ENCODE measurements at regions not wholly inside any gene's neighbourhood (a gene's known extent, or its start where the extent isn't known, plus 50 kb on each side); places are given as distances from the start of the nearest gene placed in this dataset.

DNA sequence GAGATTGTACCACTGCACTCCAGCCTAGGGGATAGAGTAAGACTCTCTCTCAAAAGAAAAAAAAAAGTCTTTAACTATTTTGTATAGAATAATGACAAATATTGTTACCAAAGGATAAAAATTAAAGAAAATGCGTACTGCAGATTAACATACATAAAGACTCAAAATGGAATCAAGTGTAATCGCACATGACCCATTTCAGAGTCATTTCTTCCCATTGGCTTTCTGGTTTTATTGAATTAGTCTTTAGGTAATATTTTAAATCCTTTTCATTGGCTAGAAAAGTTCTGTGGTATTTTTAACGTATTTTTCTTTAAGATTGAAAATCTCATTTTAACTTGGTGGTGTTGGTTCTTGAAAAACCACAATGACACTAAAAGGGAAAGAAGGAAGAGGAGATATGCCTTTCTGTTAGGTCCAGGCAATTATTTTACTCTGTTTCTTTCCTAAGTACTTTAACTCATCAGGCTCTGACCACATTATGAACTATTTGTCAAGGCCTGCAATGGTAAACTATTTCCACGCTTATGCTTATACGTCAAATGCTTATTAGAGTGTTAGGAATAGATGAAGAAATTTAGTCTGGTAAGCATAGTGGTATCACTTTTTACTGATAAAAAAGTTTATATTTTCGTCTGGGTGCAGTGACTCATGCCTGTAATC lies 52.3 kb downstream of the PLEKHG1 start:
- TF ChIP-seq, protein P1, sequence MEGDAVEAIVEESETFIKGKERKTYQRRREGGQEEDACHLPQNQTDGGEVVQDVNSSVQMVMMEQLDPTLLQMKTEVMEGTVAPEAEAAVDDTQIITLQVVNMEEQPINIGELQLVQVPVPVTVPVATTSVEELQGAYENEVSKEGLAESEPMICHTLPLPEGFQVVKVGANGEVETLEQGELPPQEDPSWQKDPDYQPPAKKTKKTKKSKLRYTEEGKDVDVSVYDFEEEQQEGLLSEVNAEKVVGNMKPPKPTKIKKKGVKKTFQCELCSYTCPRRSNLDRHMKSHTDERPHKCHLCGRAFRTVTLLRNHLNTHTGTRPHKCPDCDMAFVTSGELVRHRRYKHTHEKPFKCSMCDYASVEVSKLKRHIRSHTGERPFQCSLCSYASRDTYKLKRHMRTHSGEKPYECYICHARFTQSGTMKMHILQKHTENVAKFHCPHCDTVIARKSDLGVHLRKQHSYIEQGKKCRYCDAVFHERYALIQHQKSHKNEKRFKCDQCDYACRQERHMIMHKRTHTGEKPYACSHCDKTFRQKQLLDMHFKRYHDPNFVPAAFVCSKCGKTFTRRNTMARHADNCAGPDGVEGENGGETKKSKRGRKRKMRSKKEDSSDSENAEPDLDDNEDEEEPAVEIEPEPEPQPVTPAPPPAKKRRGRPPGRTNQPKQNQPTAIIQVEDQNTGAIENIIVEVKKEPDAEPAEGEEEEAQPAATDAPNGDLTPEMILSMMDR (IDR thresholded peaks at IDR 0.05; ENCODE audit: extremely low read depth, insufficient read depth, missing control alignments), result no peak
- in situ Hi-C loops (cut with MboI; ENCODE audit: low pct_unique_long_range_greater_than_20kb, low sequenced_read_pairs, unreplicated experiment), result no loop called here

GRCh38 chr6:150652848-150653613 lies 53.3 kb downstream of the PLEKHG1 start:
- DNase-seq (ENCODE audit: low spot score), result no peak
- TF ChIP-seq, protein P1 (IDR thresholded peaks at IDR 0.05; ENCODE audit: extremely low read depth, insufficient read depth, missing control alignments), result no peak
- in situ Hi-C loops (cut with MboI; ENCODE audit: low pct_unique_long_range_greater_than_20kb, low sequenced_read_pairs, unreplicated experiment), result no loop called here

More for the DNA sequence above, 52.3 kb downstream of the PLEKHG1 start:
- DNase-seq (ENCODE audit: low spot score), result no peak

DNA sequence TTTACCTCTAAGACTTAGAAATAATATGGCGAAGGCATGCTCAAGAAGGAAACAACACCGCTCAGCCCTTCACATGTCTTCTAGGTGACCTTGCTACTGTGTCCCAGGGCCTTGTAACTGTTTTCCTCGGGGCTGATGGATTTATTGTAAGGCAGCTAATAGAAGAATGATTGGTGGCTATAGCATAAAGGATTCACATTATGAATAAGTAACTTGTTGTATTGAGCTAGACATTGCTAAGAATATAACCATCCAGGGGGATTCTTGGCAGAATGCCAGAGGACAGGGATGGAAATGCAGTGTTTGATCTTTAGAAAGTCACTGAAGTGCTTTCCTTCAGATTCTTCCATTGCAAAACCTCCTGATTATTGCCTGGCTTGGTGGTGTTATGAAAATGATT lies 54.9 kb downstream of the PLEKHG1 start:
- in situ Hi-C loops (cut with MboI; ENCODE audit: low pct_unique_long_range_greater_than_20kb, low sequenced_read_pairs, unreplicated experiment), result no loop called here
- TF ChIP-seq, protein P1 (IDR thresholded peaks at IDR 0.05; ENCODE audit: extremely low read depth, insufficient read depth, missing control alignments), result no peak
- no peak for DNase-seq (ENCODE audit: low spot score)

DNA sequence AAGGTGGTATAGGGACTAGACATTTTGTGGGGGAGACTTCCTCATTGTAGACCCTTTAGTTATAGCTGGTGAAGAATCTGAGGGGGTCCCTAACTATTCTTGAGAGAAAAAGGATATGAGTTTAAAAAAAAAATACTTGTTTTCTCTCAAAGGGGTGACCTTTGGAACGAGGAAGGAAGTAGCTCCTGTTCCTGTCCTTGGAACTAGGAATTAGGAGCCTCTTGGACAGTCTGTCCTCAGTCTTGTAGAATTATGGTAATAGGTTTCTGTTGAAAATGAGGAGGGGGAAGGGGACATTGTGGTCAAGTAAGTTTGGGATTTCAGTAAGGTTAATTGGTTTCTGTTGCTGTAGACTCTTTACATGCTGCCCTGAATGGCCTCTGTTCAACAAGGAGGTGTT lies 56.5 kb downstream of the PLEKHG1 start:
- no peak for DNase-seq (ENCODE audit: low spot score)
- TF ChIP-seq, protein P1 (IDR thresholded peaks at IDR 0.05; ENCODE audit: extremely low read depth, insufficient read depth, missing control alignments), result no peak
- in situ Hi-C loops (cut with MboI; ENCODE audit: low pct_unique_long_range_greater_than_20kb, low sequenced_read_pairs, unreplicated experiment), result no loop called here

DNA sequence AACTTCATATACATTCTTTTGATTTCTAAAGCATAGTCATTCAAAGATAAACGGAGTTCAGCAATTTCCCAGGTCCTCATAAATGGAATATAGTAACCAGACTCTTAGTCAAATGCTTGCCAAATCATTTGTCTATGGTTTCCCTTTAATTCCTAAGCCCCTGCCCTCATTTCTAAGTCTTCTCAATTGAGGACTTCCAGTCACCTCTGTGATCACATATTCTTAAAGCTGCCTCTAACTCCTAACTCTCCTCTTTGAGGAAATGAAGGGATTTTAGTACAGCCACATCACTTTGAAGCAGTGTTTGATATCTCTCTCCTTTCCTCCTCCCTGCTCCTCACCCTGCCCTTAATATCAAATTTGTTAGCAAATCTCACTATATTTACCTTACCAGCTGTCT lies 58.7 kb downstream of the PLEKHG1 start:
- in situ Hi-C loops (cut with MboI; ENCODE audit: low pct_unique_long_range_greater_than_20kb, low sequenced_read_pairs, unreplicated experiment), result no loop called here
- TF ChIP-seq, protein P1 (IDR thresholded peaks at IDR 0.05; ENCODE audit: extremely low read depth, insufficient read depth, missing control alignments), result no peak
- no peak for DNase-seq (ENCODE audit: low spot score)

DNA sequence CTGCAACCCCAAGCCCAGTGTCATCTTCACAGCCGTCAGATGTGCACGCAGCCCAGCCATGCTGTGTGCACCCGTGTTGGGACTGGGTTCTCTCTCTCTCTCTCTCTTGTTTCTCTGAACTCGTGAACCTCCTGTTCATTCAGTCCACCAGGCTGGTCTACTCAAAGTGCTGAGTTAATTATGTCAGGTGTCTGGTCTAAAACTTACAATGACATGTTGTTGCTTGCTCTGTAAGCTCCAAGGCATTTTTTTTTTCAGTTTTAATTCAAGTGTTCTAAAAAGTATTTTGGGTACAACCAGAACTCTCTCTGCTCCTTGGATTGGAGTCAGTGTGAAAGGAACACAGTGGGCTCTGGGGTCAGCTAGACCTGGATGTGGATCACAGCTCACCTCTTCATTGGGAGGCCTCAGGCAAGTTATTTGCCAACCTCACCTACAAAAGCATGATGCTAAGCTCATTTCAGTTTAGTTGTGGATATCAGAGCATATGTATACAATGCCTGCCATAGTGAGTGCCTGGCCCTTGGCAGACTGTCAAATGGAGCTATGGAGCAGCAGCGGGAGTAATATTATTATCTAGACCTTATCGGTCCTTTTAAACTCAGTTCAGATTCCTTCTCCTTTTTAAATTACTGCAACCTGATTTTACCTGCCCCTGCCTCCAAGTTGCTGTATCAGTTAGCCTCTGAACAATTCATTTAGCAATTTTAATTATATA lies 59.5 kb downstream of the PLEKHG1 start:
- in situ Hi-C loops (cut with MboI; ENCODE audit: low pct_unique_long_range_greater_than_20kb, low sequenced_read_pairs, unreplicated experiment), result no loop called here
- TF ChIP-seq, protein P1 (IDR thresholded peaks at IDR 0.05; ENCODE audit: extremely low read depth, insufficient read depth, missing control alignments), result no peak
- DNase-seq (ENCODE audit: low spot score), result no peak

Measured in GM13977 (cell line).